Neural cell (in vitro differentiated cells): ENCODE measurements at regions not wholly inside any gene's neighbourhood (a gene's known extent, or its start where the extent isn't known, plus 50 kb on each side); places are given as distances from the start of the nearest gene placed in this dataset.

ENCODE experiments used
- H2AFZ ChIP-seq: fragments of 200-600, 300-800 bp; sonication (generic), shearing (Covaris generic); 2 replicates; pipeline ENCODE4 v1.6.0; 2014; ENCODE audit warnings: low read depth, mild to moderate bottlenecking, antibody characterized with exemption, low read length, moderate library complexity
- H3F3A ChIP-seq: fragments of 200-600 bp; shearing (Covaris generic); 2 replicates; pipeline ENCODE4 v1.6.1; 2016; ENCODE audit warnings: mild to moderate bottlenecking, moderate library complexity, mixed read lengths, antibody characterized with exemption, low read length; ENCODE audit not compliant: insufficient read depth, poor library complexity, severe bottlenecking
- H3K27ac ChIP-seq: fragments of 200-600, 300-800 bp; sonication (generic), shearing (Covaris generic); 2 replicates; pipeline ENCODE4 v1.5.1; 2014; ENCODE audit warnings: mild to moderate bottlenecking, low read length, moderate library complexity
- H3K27me3 ChIP-seq: fragments of 300-800, 200-600 bp; sonication (generic), shearing (Covaris generic); 2 replicates; pipeline ENCODE4 v1.6.0; 2014; ENCODE audit warnings: mild to moderate bottlenecking, low read depth, low read length, moderate library complexity; ENCODE audit not compliant: insufficient read depth
- H3K36me3 ChIP-seq: fragments of 300-800, 200-600 bp; sonication (generic), shearing (Covaris generic); 2 replicates; pipeline ENCODE4 v1.5.1; 2014; ENCODE audit warnings: mild to moderate bottlenecking, antibody characterized with exemption, low read length, moderate library complexity; ENCODE audit not compliant: insufficient read depth
- H3K4me2 ChIP-seq: fragments of 300-800, 200-600 bp; sonication (generic), shearing (Covaris generic); 2 replicates; pipeline ENCODE4 v1.6.0; 2014; ENCODE audit warnings: mild to moderate bottlenecking, low read length
- H3K4me3 ChIP-seq: fragments of 300-800, 200-600 bp; sonication (generic), shearing (Covaris generic); 2 replicates; pipeline ENCODE4 v1.5.1; 2014; ENCODE audit warnings: mild to moderate bottlenecking, low read length, moderate library complexity
- H3K79me2 ChIP-seq: fragments of 200-600 bp; shearing (Covaris generic); replicated peaks from 2 replicates; pipeline ENCODE4 v1.6.0; 2014; ENCODE audit warnings: mild to moderate bottlenecking, low read length, moderate library complexity; ENCODE audit not compliant: insufficient read depth
- H3K9ac ChIP-seq: fragments of 300-800, 200-600 bp; sonication (generic), shearing (Covaris generic); 2 replicates; pipeline ENCODE4 v1.6.1; 2016; ENCODE audit warnings: mild to moderate bottlenecking, low read length, mixed read lengths
- H3K9me2 ChIP-seq: fragments of 200-600 bp; shearing (Covaris generic); 2 replicates; pipeline ENCODE4 v1.6.1; 2016; ENCODE audit warnings: mild to moderate bottlenecking, low read length, mixed read lengths; ENCODE audit not compliant: insufficient read depth
- H3K9me3 ChIP-seq: fragments of 200-600, 300-800 bp; sonication (generic), shearing (Covaris generic); 2 replicates; pipeline ENCODE4 v1.6.1; 2016; ENCODE audit warnings: mild to moderate bottlenecking, mixed run types, low read length, moderate library complexity, mixed read lengths
- H4K20me1 ChIP-seq: fragments of 200-600 bp; shearing (Covaris generic); 2 replicates; pipeline ENCODE4 v1.6.1; 2016; ENCODE audit warnings: mild to moderate bottlenecking, mixed run types; ENCODE audit not compliant: insufficient read depth
- EP300 ChIP-seq: fragments of 450-650 bp; conservative IDR thresholded peaks from 2 replicates; pipeline ENCODE4 v1.6.1; 2014; ENCODE audit warnings: antibody characterized with exemption, mild to moderate bottlenecking, moderate library complexity; ENCODE audit not compliant: poor library complexity, severe bottlenecking
- EZH2 ChIP-seq: fragments of 200-600, 300-800 bp; shearing (Covaris generic), sonication (generic); IDR thresholded peaks from 2 replicates; pipeline ENCODE4 v1.6.1; 2014; ENCODE audit warnings: antibody characterized with exemption, low read length, borderline replicate concordance, mild to moderate bottlenecking; ENCODE audit not compliant: insufficient read depth, poor library complexity, severe bottlenecking
- MXI1 ChIP-seq: fragments of 450-650 bp; conservative IDR thresholded peaks from 2 replicates; pipeline ENCODE4 v1.6.1; 2014; ENCODE audit warnings: antibody characterized with exemption, mild to moderate bottlenecking; ENCODE audit not compliant: poor library complexity, severe bottlenecking
- POLR2AphosphoS5 ChIP-seq: IDR thresholded peaks from 2 replicates; pipeline ENCODE4 v1.6.1; 2012
- RAD21 ChIP-seq: fragments of 450-650 bp; conservative IDR thresholded peaks from 2 replicates; pipeline ENCODE4 v1.6.1; 2014; ENCODE audit warnings: antibody characterized with exemption, mild to moderate bottlenecking, moderate library complexity
- SMC3 ChIP-seq: fragments of 450-650 bp; conservative IDR thresholded peaks from 2 replicates; pipeline ENCODE4 v1.6.1; 2014; ENCODE audit warnings: antibody characterized with exemption, mild to moderate bottlenecking, moderate library complexity; ENCODE audit not compliant: poor library complexity
- TAF1 ChIP-seq: IDR thresholded peaks from 2 replicates; pipeline ENCODE4 v1.6.1; 2012; ENCODE audit warnings: low read depth
- TF ChIP-seq, protein P1 (sequence below): fragments of 450-650 bp; IDR thresholded peaks from 2 replicates; pipeline ENCODE4 v1.5.1; 2014; ENCODE audit warnings: antibody characterized with exemption, mild to moderate bottlenecking, moderate library complexity; ENCODE audit not compliant: poor library complexity, severe bottlenecking
- TF ChIP-seq, protein P2 (sequence below): IDR thresholded peaks from 2 replicates; pipeline ENCODE4 v1.6.1; 2012; ENCODE audit warnings: borderline replicate concordance

DNA sequence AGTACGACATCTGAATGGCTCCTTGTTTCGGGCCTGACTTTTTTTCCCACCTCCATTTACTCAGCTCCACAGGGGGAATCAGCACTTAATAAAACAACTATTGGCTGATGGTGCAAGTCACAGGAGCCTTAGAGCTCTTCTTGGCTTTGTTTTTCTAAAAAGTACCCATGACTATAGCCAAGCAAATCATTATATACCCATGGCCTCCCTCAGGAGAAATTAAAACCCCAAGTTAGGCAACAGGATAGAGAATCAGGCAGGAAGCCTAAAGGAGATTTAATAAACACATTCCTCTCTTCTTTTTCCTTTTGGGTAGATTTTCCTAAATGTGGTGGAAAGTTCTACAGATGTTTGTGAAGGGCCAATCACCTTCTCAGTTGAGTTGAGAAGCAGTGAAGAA, 91.9 kb upstream of the RBPJ start:
- TF ChIP-seq SMC3 (no peak), TAF1 (no peak), EZH2 (no peak), POLR2AphosphoS5 (no peak), MXI1 (no peak)
- TF ChIP-seq, protein P1, sequence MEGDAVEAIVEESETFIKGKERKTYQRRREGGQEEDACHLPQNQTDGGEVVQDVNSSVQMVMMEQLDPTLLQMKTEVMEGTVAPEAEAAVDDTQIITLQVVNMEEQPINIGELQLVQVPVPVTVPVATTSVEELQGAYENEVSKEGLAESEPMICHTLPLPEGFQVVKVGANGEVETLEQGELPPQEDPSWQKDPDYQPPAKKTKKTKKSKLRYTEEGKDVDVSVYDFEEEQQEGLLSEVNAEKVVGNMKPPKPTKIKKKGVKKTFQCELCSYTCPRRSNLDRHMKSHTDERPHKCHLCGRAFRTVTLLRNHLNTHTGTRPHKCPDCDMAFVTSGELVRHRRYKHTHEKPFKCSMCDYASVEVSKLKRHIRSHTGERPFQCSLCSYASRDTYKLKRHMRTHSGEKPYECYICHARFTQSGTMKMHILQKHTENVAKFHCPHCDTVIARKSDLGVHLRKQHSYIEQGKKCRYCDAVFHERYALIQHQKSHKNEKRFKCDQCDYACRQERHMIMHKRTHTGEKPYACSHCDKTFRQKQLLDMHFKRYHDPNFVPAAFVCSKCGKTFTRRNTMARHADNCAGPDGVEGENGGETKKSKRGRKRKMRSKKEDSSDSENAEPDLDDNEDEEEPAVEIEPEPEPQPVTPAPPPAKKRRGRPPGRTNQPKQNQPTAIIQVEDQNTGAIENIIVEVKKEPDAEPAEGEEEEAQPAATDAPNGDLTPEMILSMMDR, result no peak
- Histone ChIP-seq H3K9me3 (no peaks in the 10 kb centered on the region), H3K27ac (no peak overlapping the region), H4K20me1 (no peaks in the 10 kb centered on the region), H3K9ac (no peak overlapping the region), H3K27me3 (no peaks in the 10 kb centered on the region), H3K36me3 (no peaks in the 10 kb centered on the region), H2AFZ (no peak overlapping the region), H3K4me2 (no peak overlapping the region), H3K9me2 (no peaks in the 10 kb centered on the region), H3K79me2 (no peaks in the 10 kb centered on the region), H3K4me3 (no peak overlapping the region), H3F3A (no peaks in the 10 kb centered on the region)

DNA sequence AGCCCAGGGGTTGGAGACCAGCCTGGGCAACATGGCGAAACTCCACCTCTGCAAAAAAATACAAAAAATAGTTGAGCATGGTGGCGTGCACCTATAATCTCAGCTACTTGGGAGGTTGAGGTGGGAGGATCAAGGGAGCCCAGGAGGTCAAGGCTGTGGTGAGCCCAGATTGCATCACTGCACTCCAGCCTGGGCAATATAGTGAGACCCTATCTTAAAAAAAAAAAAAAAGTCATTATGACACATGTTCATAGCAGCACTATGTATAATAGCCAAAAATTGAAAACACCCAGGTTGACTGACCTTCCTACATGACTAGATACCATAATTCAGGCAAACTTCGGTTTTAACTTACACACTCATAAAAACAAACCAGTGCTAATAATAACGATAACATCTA, 90.8 kb upstream of the RBPJ start:
- H3K9ac ChIP-seq, result no peak overlapping the region
- H2AFZ ChIP-seq, result no peak overlapping the region
- no peak for TF ChIP-seq TAF1
- TF ChIP-seq, protein P1, result no peak
- H3K4me2 ChIP-seq, result no peak overlapping the region
- no peaks in the 10 kb centered on the region for H3F3A ChIP-seq
- H3K4me3 ChIP-seq, result no peak overlapping the region
- no peaks in the 10 kb centered on the region for H3K79me2 ChIP-seq
- H3K9me2 ChIP-seq, result no peaks in the 10 kb centered on the region
- H4K20me1 ChIP-seq, result no peaks in the 10 kb centered on the region
- no peaks in the 10 kb centered on the region for H3K36me3 ChIP-seq
- no peaks in the 10 kb centered on the region for H3K27me3 ChIP-seq
- H3K9me3 ChIP-seq, result no peaks in the 10 kb centered on the region
- no peak overlapping the region for H3K27ac ChIP-seq

DNA sequence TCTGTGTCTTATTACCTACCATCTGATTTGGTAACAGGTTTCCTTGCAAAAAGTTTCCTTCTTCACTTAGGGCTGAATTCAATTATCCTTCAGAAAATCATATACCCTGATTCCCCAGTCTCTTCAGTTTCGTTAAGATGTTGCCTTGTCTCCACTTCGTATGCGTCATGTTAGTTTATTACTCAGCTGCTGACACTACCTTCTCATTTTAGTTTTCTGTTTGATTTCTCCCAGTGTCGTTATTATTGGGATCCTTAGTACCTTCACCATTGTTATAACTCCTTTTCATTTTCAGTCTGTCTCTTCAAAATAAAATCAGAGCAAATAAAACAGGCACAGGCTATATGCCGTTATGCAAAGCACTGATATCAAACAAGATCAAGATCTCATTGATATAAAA, 87.5 kb upstream of the RBPJ start:
- no peak overlapping the region for H2AFZ ChIP-seq
- H3K27ac ChIP-seq, result no peak overlapping the region
- no peak overlapping the region for H3K9ac ChIP-seq
- H3F3A ChIP-seq, result peaks cover 2% of the 10 kb centered on the region
- no peaks in the 10 kb centered on the region for H3K27me3 ChIP-seq
- H3K79me2 ChIP-seq, result no peaks in the 10 kb centered on the region
- TF ChIP-seq EP300, result no peak
- TF ChIP-seq EZH2, result no peak
- TF ChIP-seq RAD21, result no peak
- no peak for TF ChIP-seq POLR2AphosphoS5
- TF ChIP-seq, protein P2, sequence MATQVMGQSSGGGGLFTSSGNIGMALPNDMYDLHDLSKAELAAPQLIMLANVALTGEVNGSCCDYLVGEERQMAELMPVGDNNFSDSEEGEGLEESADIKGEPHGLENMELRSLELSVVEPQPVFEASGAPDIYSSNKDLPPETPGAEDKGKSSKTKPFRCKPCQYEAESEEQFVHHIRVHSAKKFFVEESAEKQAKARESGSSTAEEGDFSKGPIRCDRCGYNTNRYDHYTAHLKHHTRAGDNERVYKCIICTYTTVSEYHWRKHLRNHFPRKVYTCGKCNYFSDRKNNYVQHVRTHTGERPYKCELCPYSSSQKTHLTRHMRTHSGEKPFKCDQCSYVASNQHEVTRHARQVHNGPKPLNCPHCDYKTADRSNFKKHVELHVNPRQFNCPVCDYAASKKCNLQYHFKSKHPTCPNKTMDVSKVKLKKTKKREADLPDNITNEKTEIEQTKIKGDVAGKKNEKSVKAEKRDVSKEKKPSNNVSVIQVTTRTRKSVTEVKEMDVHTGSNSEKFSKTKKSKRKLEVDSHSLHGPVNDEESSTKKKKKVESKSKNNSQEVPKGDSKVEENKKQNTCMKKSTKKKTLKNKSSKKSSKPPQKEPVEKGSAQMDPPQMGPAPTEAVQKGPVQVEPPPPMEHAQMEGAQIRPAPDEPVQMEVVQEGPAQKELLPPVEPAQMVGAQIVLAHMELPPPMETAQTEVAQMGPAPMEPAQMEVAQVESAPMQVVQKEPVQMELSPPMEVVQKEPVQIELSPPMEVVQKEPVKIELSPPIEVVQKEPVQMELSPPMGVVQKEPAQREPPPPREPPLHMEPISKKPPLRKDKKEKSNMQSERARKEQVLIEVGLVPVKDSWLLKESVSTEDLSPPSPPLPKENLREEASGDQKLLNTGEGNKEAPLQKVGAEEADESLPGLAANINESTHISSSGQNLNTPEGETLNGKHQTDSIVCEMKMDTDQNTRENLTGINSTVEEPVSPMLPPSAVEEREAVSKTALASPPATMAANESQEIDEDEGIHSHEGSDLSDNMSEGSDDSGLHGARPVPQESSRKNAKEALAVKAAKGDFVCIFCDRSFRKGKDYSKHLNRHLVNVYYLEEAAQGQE, result no peak
- no peak for TF ChIP-seq MXI1
- TF ChIP-seq SMC3, result no peak
- TF ChIP-seq TAF1, result no peak
- TF ChIP-seq, protein P1, result no peak
- no peaks in the 10 kb centered on the region for H3K9me2 ChIP-seq
- H3K36me3 ChIP-seq, result no peaks in the 10 kb centered on the region
- H4K20me1 ChIP-seq, result no peaks in the 10 kb centered on the region
- H3K9me3 ChIP-seq, result no peaks in the 10 kb centered on the region
- H3K4me3 ChIP-seq, result no peak overlapping the region
- H3K4me2 ChIP-seq, result no peak overlapping the region
